ENCODE measurements at regions not wholly inside any gene's neighbourhood (a gene's known extent, or its start where the extent isn't known, plus 50 kb on each side); places are given as distances from the start of the nearest gene placed in this dataset.

GRCh38 chr15:69537901-69538300 lies 85.3 kb downstream of the RPLP1 start:
- DNase-seq, result no peak
- Histone ChIP-seq H3K27me3 (ENCODE audit: control insufficient read depth, insufficient read depth, low read length) (no peaks in the 10 kb centered on the region), H3K4me3 (ENCODE audit: insufficient read depth, low read depth, low read length) (no peak overlapping the region), H3K36me3 (replicated peaks; ENCODE audit: control insufficient read depth, insufficient read depth, low read length) (no peaks in the 10 kb centered on the region)

GRCh38 chr15:69538379-69538778 lies 85.8 kb downstream of the RPLP1 start:
- DNase-seq, result no peak
- Histone ChIP-seq H3K4me3 (ENCODE audit: insufficient read depth, low read depth, low read length) (no peak overlapping the region), H3K27me3 (ENCODE audit: control insufficient read depth, insufficient read depth, low read length) (no peaks in the 10 kb centered on the region), H3K36me3 (replicated peaks; ENCODE audit: control insufficient read depth, insufficient read depth, low read length) (no peaks in the 10 kb centered on the region)

GRCh38 chr15:69539345-69539744 lies 86.7 kb downstream of the RPLP1 start:
- H3K36me3 ChIP-seq (replicated peaks; ENCODE audit: control insufficient read depth, insufficient read depth, low read length), result no peaks in the 10 kb centered on the region
- no peaks in the 10 kb centered on the region for H3K27me3 ChIP-seq (ENCODE audit: control insufficient read depth, insufficient read depth, low read length)
- no peak for DNase-seq
- H3K4me3 ChIP-seq (ENCODE audit: insufficient read depth, low read depth, low read length), result no peak overlapping the region

- DNase-seq, result no peak
- H3K36me3 ChIP-seq (replicated peaks; ENCODE audit: control insufficient read depth, insufficient read depth, low read length), result no peaks in the 10 kb centered on the region
- H3K27me3 ChIP-seq (ENCODE audit: control insufficient read depth, insufficient read depth, low read length), result no peaks in the 10 kb centered on the region
- no peak overlapping the region for H3K4me3 ChIP-seq (ENCODE audit: insufficient read depth, low read depth, low read length)
Observed at GRCh38 chr15:69540622-69541021, 88.0 kb downstream of the RPLP1 start.

GRCh38 chr15:69542028-69542427 lies 89.4 kb downstream of the RPLP1 start:
- H3K4me3 ChIP-seq (ENCODE audit: insufficient read depth, low read depth, low read length), result no peak overlapping the region
- H3K36me3 ChIP-seq (replicated peaks; ENCODE audit: control insufficient read depth, insufficient read depth, low read length), result no peaks in the 10 kb centered on the region
- no peaks in the 10 kb centered on the region; the same call in 1 of the 2 replicates for H3K27me3 ChIP-seq (ENCODE audit: control insufficient read depth, insufficient read depth, low read length)
- DNase-seq, result no peak

GRCh38 chr15:69543681-69544364 lies 91.2 kb downstream of the RPLP1 start:
- H3K27me3 ChIP-seq (ENCODE audit: control insufficient read depth, insufficient read depth, low read length), result no peaks in the 10 kb centered on the region; the same call in 1 of the 2 replicates
- peak; percentile 50 for DNase-seq
- H3K36me3 ChIP-seq (replicated peaks; ENCODE audit: control insufficient read depth, insufficient read depth, low read length), result no peaks in the 10 kb centered on the region
- H3K4me3 ChIP-seq (ENCODE audit: insufficient read depth, low read depth, low read length), result no peak overlapping the region

- DNase-seq, result no peak
- no peaks in the 10 kb centered on the region for H3K36me3 ChIP-seq (replicated peaks; ENCODE audit: control insufficient read depth, insufficient read depth, low read length)
- H3K27me3 ChIP-seq (ENCODE audit: control insufficient read depth, insufficient read depth, low read length), result no peaks in the 10 kb centered on the region; the same call in 1 of the 2 replicates
- H3K4me3 ChIP-seq (ENCODE audit: insufficient read depth, low read depth, low read length), result no peak overlapping the region
Observed at GRCh38 chr15:69544365-69545113, 91.9 kb downstream of the RPLP1 start.

GRCh38 chr15:69546182-69546581 lies 93.6 kb downstream of the RPLP1 start:
- no peaks in the 10 kb centered on the region for H3K36me3 ChIP-seq (replicated peaks; ENCODE audit: control insufficient read depth, insufficient read depth, low read length)
- no peaks in the 10 kb centered on the region; the same call in 1 of the 2 replicates for H3K27me3 ChIP-seq (ENCODE audit: control insufficient read depth, insufficient read depth, low read length)
- no peak for DNase-seq
- no peak overlapping the region for H3K4me3 ChIP-seq (ENCODE audit: insufficient read depth, low read depth, low read length)

GRCh38 chr15:69548395-69549180 lies 96.0 kb downstream of the RPLP1 start:
- no peaks in the 10 kb centered on the region; the same call in 1 of the 2 replicates for H3K27me3 ChIP-seq (ENCODE audit: control insufficient read depth, insufficient read depth, low read length)
- DNase-seq, result no peak
- H3K4me3 ChIP-seq (ENCODE audit: insufficient read depth, low read depth, low read length), result no peak overlapping the region
- H3K36me3 ChIP-seq (replicated peaks; ENCODE audit: control insufficient read depth, insufficient read depth, low read length), result no peaks in the 10 kb centered on the region

- no peaks in the 10 kb centered on the region; the same call in 1 of the 2 replicates for H3K27me3 ChIP-seq (ENCODE audit: control insufficient read depth, insufficient read depth, low read length)
- no peaks in the 10 kb centered on the region for H3K36me3 ChIP-seq (replicated peaks; ENCODE audit: control insufficient read depth, insufficient read depth, low read length)
- no peak for DNase-seq
- H3K4me3 ChIP-seq (ENCODE audit: insufficient read depth, low read depth, low read length), result no peak overlapping the region
Observed at GRCh38 chr15:69551391-69552056, 98.9 kb downstream of the RPLP1 start.

GRCh38 chr15:69552057-69552815 lies 99.6 kb downstream of the RPLP1 start:
- H3K27me3 ChIP-seq (ENCODE audit: control insufficient read depth, insufficient read depth, low read length), result no peaks in the 10 kb centered on the region; the same call in 1 of the 2 replicates
- no peak overlapping the region for H3K4me3 ChIP-seq (ENCODE audit: insufficient read depth, low read depth, low read length)
- no peak for DNase-seq
- H3K36me3 ChIP-seq (replicated peaks; ENCODE audit: control insufficient read depth, insufficient read depth, low read length), result no peaks in the 10 kb centered on the region

GRCh38 chr15:69553686-69554085 lies 101.1 kb downstream of the RPLP1 start:
- no peaks in the 10 kb centered on the region; the same call in 1 of the 2 replicates for H3K27me3 ChIP-seq (ENCODE audit: control insufficient read depth, insufficient read depth, low read length)
- H3K4me3 ChIP-seq (ENCODE audit: insufficient read depth, low read depth, low read length), result no peak overlapping the region
- no peak for DNase-seq
- no peaks in the 10 kb centered on the region for H3K36me3 ChIP-seq (replicated peaks; ENCODE audit: control insufficient read depth, insufficient read depth, low read length)

- DNase-seq, result no peak
- H3K4me3 ChIP-seq (ENCODE audit: insufficient read depth, low read depth, low read length), result no peak overlapping the region
- no peaks in the 10 kb centered on the region for H3K36me3 ChIP-seq (replicated peaks; ENCODE audit: control insufficient read depth, insufficient read depth, low read length)
- no peaks in the 10 kb centered on the region; the same call in 1 of the 2 replicates for H3K27me3 ChIP-seq (ENCODE audit: control insufficient read depth, insufficient read depth, low read length)
Observed at GRCh38 chr15:69554279-69554961, 101.8 kb downstream of the RPLP1 start.
